ENCODE measurements at regions not wholly inside any gene's neighbourhood (a gene's known extent, or its start where the extent isn't known, plus 50 kb on each side); places are given as distances from the start of the nearest gene placed in this dataset.

GRCh38 chr13:64674126-64674525 lies 2556.0 kb downstream of the PCDH9 start:
- Histone ChIP-seq H3K36me3 (ENCODE audit: control insufficient read depth, insufficient read depth, low read length) (no peaks in the 10 kb centered on the region), H3K27me3 (ENCODE audit: control insufficient read depth, insufficient read depth, low read length) (no peaks in the 10 kb centered on the region), H3K4me3 (ENCODE audit: low read depth, low read length) (no peak overlapping the region)
- TF ChIP-seq CTCF (IDR thresholded peaks at IDR 0.05; ENCODE audit: insufficient read depth, low read length, severe bottlenecking): no peak
- no peak for DNase-seq (ENCODE audit: low read depth)
- no peak for FAIRE-seq

GRCh38 chr13:64672751-64673150 lies 2557.4 kb downstream of the PCDH9 start:
- Histone ChIP-seq H3K27me3 (ENCODE audit: control insufficient read depth, insufficient read depth, low read length) (no peaks in the 10 kb centered on the region), H3K36me3 (ENCODE audit: control insufficient read depth, insufficient read depth, low read length) (no peaks in the 10 kb centered on the region), H3K4me3 (ENCODE audit: low read depth, low read length) (no peak overlapping the region)
- FAIRE-seq (no peak), DNase-seq (ENCODE audit: low read depth) (peak; percentile 81)
- no peak for TF ChIP-seq CTCF (IDR thresholded peaks at IDR 0.05; ENCODE audit: insufficient read depth, low read length, severe bottlenecking)

- FAIRE-seq: no peak
Measured at GRCh38 chr13:64662887-64663593, 2567.1 kb downstream of the PCDH9 start.

GRCh38 chr13:64648293-64648692 lies 2581.8 kb downstream of the PCDH9 start:
- Histone ChIP-seq H3K4me3 (ENCODE audit: low read depth, low read length) (no peak overlapping the region), H3K27me3 (ENCODE audit: control insufficient read depth, insufficient read depth, low read length) (no peaks in the 10 kb centered on the region), H3K36me3 (ENCODE audit: control insufficient read depth, insufficient read depth, low read length) (no peaks in the 10 kb centered on the region)
- no peak for TF ChIP-seq CTCF (IDR thresholded peaks at IDR 0.05; ENCODE audit: insufficient read depth, low read length, severe bottlenecking)
- FAIRE-seq: no peak
- no peak for DNase-seq (ENCODE audit: low read depth)

More at GRCh38 chr13:64662887-64663593, 2567.1 kb downstream of the PCDH9 start:
- TF ChIP-seq CTCF (IDR thresholded peaks at IDR 0.05; ENCODE audit: insufficient read depth, low read length, severe bottlenecking): no peak
- H3K36me3 ChIP-seq (ENCODE audit: control insufficient read depth, insufficient read depth, low read length): no peaks in the 10 kb centered on the region
- H3K27me3 ChIP-seq (ENCODE audit: control insufficient read depth, insufficient read depth, low read length): no peaks in the 10 kb centered on the region
- no peak overlapping the region for H3K4me3 ChIP-seq (ENCODE audit: low read depth, low read length)
- no peak for DNase-seq (ENCODE audit: low read depth)

GRCh38 chr13:64643066-64643465 lies 2587.1 kb downstream of the PCDH9 start:
- no peak overlapping the region for H3K4me3 ChIP-seq (ENCODE audit: low read depth, low read length)
- no peak for TF ChIP-seq CTCF (IDR thresholded peaks at IDR 0.05; ENCODE audit: insufficient read depth, low read length, severe bottlenecking)
- FAIRE-seq (no peak), DNase-seq (ENCODE audit: low read depth) (no peak)
- no peaks in the 10 kb centered on the region for H3K36me3 ChIP-seq (ENCODE audit: control insufficient read depth, insufficient read depth, low read length)
- H3K27me3 ChIP-seq (ENCODE audit: control insufficient read depth, insufficient read depth, low read length): no peaks in the 10 kb centered on the region

- Histone ChIP-seq H3K27me3 (ENCODE audit: control insufficient read depth, insufficient read depth, low read length) (no peaks in the 10 kb centered on the region), H3K36me3 (ENCODE audit: control insufficient read depth, insufficient read depth, low read length) (no peaks in the 10 kb centered on the region), H3K4me3 (ENCODE audit: low read depth, low read length) (no peak overlapping the region)
- FAIRE-seq: no peak
- no peak for TF ChIP-seq CTCF (IDR thresholded peaks at IDR 0.05; ENCODE audit: insufficient read depth, low read length, severe bottlenecking)
- peak; percentile 62 for DNase-seq (ENCODE audit: low read depth)
Measured at GRCh38 chr13:64640002-64640401, 2590.1 kb downstream of the PCDH9 start.
